ENCODE measurements at regions not wholly inside any gene's neighbourhood (a gene's known extent, or its start where the extent isn't known, plus 50 kb on each side); places are given as distances from the start of the nearest gene placed in this dataset.

GRCh38 chr18:70684821-70685220 is 396.0 kb downstream of the SOCS6 start:
- Histone ChIP-seq H2BK120ac (ENCODE audit: low read depth, low read length) (no peak overlapping the region), H3K9ac (ENCODE audit: low read length) (no peak overlapping the region), H3K18ac (ENCODE audit: low read length) (no peak overlapping the region), H2BK15ac (replicated peaks; ENCODE audit: low read depth) (no peak overlapping the region), H2BK5ac (ENCODE audit: low read length) (no peak overlapping the region), H3K4me1 (ENCODE audit: control insufficient read depth, low read depth, low read length) (no peaks in the 10 kb centered on the region), H3K4me3 (ENCODE audit: low read length) (no peak overlapping the region), H3K36me3 (ENCODE audit: control insufficient read depth, insufficient read depth, low read length) (no peaks in the 10 kb centered on the region), H3K27ac (ENCODE audit: low read depth, low read length) (no peak overlapping the region), H3K4ac (ENCODE audit: low read depth, low read length) (no peak overlapping the region), H3K79me2 (ENCODE audit: control insufficient read depth, insufficient read depth, low read length) (no peaks in the 10 kb centered on the region), H3K27me3 (ENCODE audit: insufficient read depth, low read length, poor library complexity) (no peaks in the 10 kb centered on the region), H2AK5ac (ENCODE audit: low read length) (no peak overlapping the region), H3K23ac (ENCODE audit: low read length) (no peak overlapping the region), H3K4me2 (ENCODE audit: low read length) (no peak overlapping the region), H3K79me1 (ENCODE audit: low read length) (no peaks in the 10 kb centered on the region), H4K5ac (ENCODE audit: low read length) (no peak overlapping the region), H3K56ac (ENCODE audit: low read length) (no peak overlapping the region), H4K8ac (ENCODE audit: low read depth, low read length) (no peak overlapping the region)
- WGBS (ENCODE audit: extremely low coverage, insufficient coverage, low lambda C conversion rate) = no CpG with 5 or more reads among the region's 2 CpGs
- DNase-seq = no peak

GRCh38 chr18:70683263-70683662 is 394.4 kb downstream of the SOCS6 start:
- H3K4me3 ChIP-seq (ENCODE audit: low read length) = no peak overlapping the region

GRCh38 chr18:70674896-70675295 is 386.1 kb downstream of the SOCS6 start:
- H3K9ac ChIP-seq (ENCODE audit: low read length) = no peak overlapping the region
- no peak overlapping the region for H2BK5ac ChIP-seq (ENCODE audit: low read length)
- H3K18ac ChIP-seq (ENCODE audit: low read length) = no peak overlapping the region
- H3K4ac ChIP-seq (ENCODE audit: low read depth, low read length) = no peak overlapping the region
- WGBS (ENCODE audit: extremely low coverage, insufficient coverage, low lambda C conversion rate) = no CpG with 5 or more reads among the region's 3 CpGs
- no peak overlapping the region for H2BK15ac ChIP-seq (replicated peaks; ENCODE audit: low read depth)
- H2AK5ac ChIP-seq (ENCODE audit: low read length) = no peak overlapping the region
- no peak overlapping the region for H3K27ac ChIP-seq (ENCODE audit: low read depth, low read length)
- H3K79me1 ChIP-seq (ENCODE audit: low read length) = no peaks in the 10 kb centered on the region
- H2BK120ac ChIP-seq (ENCODE audit: low read depth, low read length) = no peak overlapping the region
- no peaks in the 10 kb centered on the region for H3K79me2 ChIP-seq (ENCODE audit: control insufficient read depth, insufficient read depth, low read length)
- DNase-seq = no peak
- H3K4me2 ChIP-seq (ENCODE audit: low read length) = no peak overlapping the region
- H3K27me3 ChIP-seq (ENCODE audit: insufficient read depth, low read length, poor library complexity) = no peaks in the 10 kb centered on the region
- no peak overlapping the region for H4K5ac ChIP-seq (ENCODE audit: low read length)
- H3K4me1 ChIP-seq (ENCODE audit: control insufficient read depth, low read depth, low read length) = no peaks in the 10 kb centered on the region
- no peaks in the 10 kb centered on the region for H3K36me3 ChIP-seq (ENCODE audit: control insufficient read depth, insufficient read depth, low read length)
- H3K23ac ChIP-seq (ENCODE audit: low read length) = no peak overlapping the region
- no peak overlapping the region for H4K8ac ChIP-seq (ENCODE audit: low read depth, low read length)
- H3K56ac ChIP-seq (ENCODE audit: low read length) = no peak overlapping the region
- no peak overlapping the region for H3K4me3 ChIP-seq (ENCODE audit: low read length)

More at GRCh38 chr18:70683263-70683662, 394.4 kb downstream of the SOCS6 start:
- Histone ChIP-seq H3K79me2 (ENCODE audit: control insufficient read depth, insufficient read depth, low read length) (no peaks in the 10 kb centered on the region), H4K5ac (ENCODE audit: low read length) (no peak overlapping the region), H3K9ac (ENCODE audit: low read length) (no peak overlapping the region), H3K4me2 (ENCODE audit: low read length) (no peak overlapping the region), H3K27ac (ENCODE audit: low read depth, low read length) (no peak overlapping the region), H2BK5ac (ENCODE audit: low read length) (no peak overlapping the region), H3K79me1 (ENCODE audit: low read length) (no peaks in the 10 kb centered on the region), H3K4ac (ENCODE audit: low read depth, low read length) (no peak overlapping the region), H3K27me3 (ENCODE audit: insufficient read depth, low read length, poor library complexity) (no peaks in the 10 kb centered on the region), H4K8ac (ENCODE audit: low read depth, low read length) (no peak overlapping the region), H3K56ac (ENCODE audit: low read length) (no peak overlapping the region), H3K36me3 (ENCODE audit: control insufficient read depth, insufficient read depth, low read length) (no peaks in the 10 kb centered on the region), H2BK120ac (ENCODE audit: low read depth, low read length) (no peak overlapping the region), H2AK5ac (ENCODE audit: low read length) (no peak overlapping the region), H2BK15ac (replicated peaks; ENCODE audit: low read depth) (no peak overlapping the region), H3K4me1 (ENCODE audit: control insufficient read depth, low read depth, low read length) (no peaks in the 10 kb centered on the region), H3K23ac (ENCODE audit: low read length) (no peak overlapping the region), H3K18ac (ENCODE audit: low read length) (no peak overlapping the region)
- no peak for DNase-seq
- WGBS (ENCODE audit: extremely low coverage, insufficient coverage, low lambda C conversion rate) = no CpG with 5 or more reads among the region's 5 CpGs

GRCh38 chr18:70673831-70674230 is 385.0 kb downstream of the SOCS6 start:
- H2BK120ac ChIP-seq (ENCODE audit: low read depth, low read length) = no peak overlapping the region
- no peak overlapping the region for H4K8ac ChIP-seq (ENCODE audit: low read depth, low read length)
- no peak overlapping the region for H3K4me2 ChIP-seq (ENCODE audit: low read length)
- H4K5ac ChIP-seq (ENCODE audit: low read length) = no peak overlapping the region
- H3K36me3 ChIP-seq (ENCODE audit: control insufficient read depth, insufficient read depth, low read length) = no peaks in the 10 kb centered on the region
- H2BK15ac ChIP-seq (replicated peaks; ENCODE audit: low read depth) = no peak overlapping the region
- no CpG with 5 or more reads among the region's 6 CpGs for WGBS (ENCODE audit: extremely low coverage, insufficient coverage, low lambda C conversion rate)
- no peak overlapping the region for H3K18ac ChIP-seq (ENCODE audit: low read length)
- no peaks in the 10 kb centered on the region for H3K79me2 ChIP-seq (ENCODE audit: control insufficient read depth, insufficient read depth, low read length)
- no peak overlapping the region for H2AK5ac ChIP-seq (ENCODE audit: low read length)
- H3K79me1 ChIP-seq (ENCODE audit: low read length) = no peaks in the 10 kb centered on the region
- H3K27ac ChIP-seq (ENCODE audit: low read depth, low read length) = no peak overlapping the region
- no peak overlapping the region for H3K23ac ChIP-seq (ENCODE audit: low read length)
- H3K4me3 ChIP-seq (ENCODE audit: low read length) = no peak overlapping the region
- H3K27me3 ChIP-seq (ENCODE audit: insufficient read depth, low read length, poor library complexity) = no peaks in the 10 kb centered on the region
- no peak overlapping the region for H3K4ac ChIP-seq (ENCODE audit: low read depth, low read length)
- DNase-seq = no peak
- H3K4me1 ChIP-seq (ENCODE audit: control insufficient read depth, low read depth, low read length) = no peaks in the 10 kb centered on the region
- H3K56ac ChIP-seq (ENCODE audit: low read length) = no peak overlapping the region
- H3K9ac ChIP-seq (ENCODE audit: low read length) = no peak overlapping the region
- H2BK5ac ChIP-seq (ENCODE audit: low read length) = no peak overlapping the region

- H3K4me1 ChIP-seq (ENCODE audit: control insufficient read depth, low read depth, low read length) = no peaks in the 10 kb centered on the region
- no peak overlapping the region for H3K27ac ChIP-seq (ENCODE audit: low read depth, low read length)
- H2BK15ac ChIP-seq (replicated peaks; ENCODE audit: low read depth) = no peak overlapping the region
- no peak overlapping the region for H3K18ac ChIP-seq (ENCODE audit: low read length)
- no peaks in the 10 kb centered on the region for H3K27me3 ChIP-seq (ENCODE audit: insufficient read depth, low read length, poor library complexity)
- WGBS (ENCODE audit: extremely low coverage, insufficient coverage, low lambda C conversion rate) = no CpG with 5 or more reads among the region's 5 CpGs
- H4K5ac ChIP-seq (ENCODE audit: low read length) = no peak overlapping the region
- no peak overlapping the region for H3K56ac ChIP-seq (ENCODE audit: low read length)
- no peak overlapping the region for H3K9ac ChIP-seq (ENCODE audit: low read length)
- no peak overlapping the region for H2BK5ac ChIP-seq (ENCODE audit: low read length)
- no peak overlapping the region for H2BK120ac ChIP-seq (ENCODE audit: low read depth, low read length)
- H4K8ac ChIP-seq (ENCODE audit: low read depth, low read length) = no peak overlapping the region
- no peaks in the 10 kb centered on the region for H3K79me1 ChIP-seq (ENCODE audit: low read length)
- H3K23ac ChIP-seq (ENCODE audit: low read length) = no peak overlapping the region
- H3K4ac ChIP-seq (ENCODE audit: low read depth, low read length) = no peak overlapping the region
- no peaks in the 10 kb centered on the region for H3K79me2 ChIP-seq (ENCODE audit: control insufficient read depth, insufficient read depth, low read length)
- H3K4me3 ChIP-seq (ENCODE audit: low read length) = no peak overlapping the region
- no peaks in the 10 kb centered on the region for H3K36me3 ChIP-seq (ENCODE audit: control insufficient read depth, insufficient read depth, low read length)
- DNase-seq = no peak
- H3K4me2 ChIP-seq (ENCODE audit: low read length) = no peak overlapping the region
- no peak overlapping the region for H2AK5ac ChIP-seq (ENCODE audit: low read length)
Observed at GRCh38 chr18:70672581-70672980, 383.7 kb downstream of the SOCS6 start.

- DNase-seq = no peak
- Histone ChIP-seq H3K23ac (ENCODE audit: low read length) (no peak overlapping the region), H2BK15ac (replicated peaks; ENCODE audit: low read depth) (no peak overlapping the region), H2BK120ac (ENCODE audit: low read depth, low read length) (no peak overlapping the region), H3K79me1 (ENCODE audit: low read length) (no peaks in the 10 kb centered on the region), H3K56ac (ENCODE audit: low read length) (no peak overlapping the region), H2AK5ac (ENCODE audit: low read length) (no peak overlapping the region), H3K9ac (ENCODE audit: low read length) (no peak overlapping the region), H3K18ac (ENCODE audit: low read length) (no peak overlapping the region), H3K4ac (ENCODE audit: low read depth, low read length) (no peak overlapping the region), H3K4me2 (ENCODE audit: low read length) (no peak overlapping the region), H3K27me3 (ENCODE audit: insufficient read depth, low read length, poor library complexity) (no peaks in the 10 kb centered on the region), H3K36me3 (ENCODE audit: control insufficient read depth, insufficient read depth, low read length) (no peaks in the 10 kb centered on the region), H3K79me2 (ENCODE audit: control insufficient read depth, insufficient read depth, low read length) (no peaks in the 10 kb centered on the region), H3K4me3 (ENCODE audit: low read length) (no peak overlapping the region), H4K8ac (ENCODE audit: low read depth, low read length) (no peak overlapping the region), H2BK5ac (ENCODE audit: low read length) (no peak overlapping the region), H4K5ac (ENCODE audit: low read length) (no peak overlapping the region), H3K4me1 (ENCODE audit: control insufficient read depth, low read depth, low read length) (no peaks in the 10 kb centered on the region), H3K27ac (ENCODE audit: low read depth, low read length) (no peak overlapping the region)
- WGBS (ENCODE audit: extremely low coverage, insufficient coverage, low lambda C conversion rate) = no CpG with 5 or more reads among the region's 9 CpGs
Observed at GRCh38 chr18:70671889-70672565, 383.2 kb downstream of the SOCS6 start.
